Transverse colon (tissue), 4 donors: ENCODE measurements at regions not wholly inside any gene's neighbourhood (a gene's known extent, or its start where the extent isn't known, plus 50 kb on each side); places are given as distances from the start of the nearest gene placed in this dataset.

Experiments
- DNase-seq: peaks from one replicate; pipeline ENCODE4 v3.0.0-alpha.2; 2019
- H3K27ac ChIP-seq, 4 donors: fragments of 200-600 bp; sonication (generic); 2 replicates each; pipeline ENCODE4 v1.5.1; 2016 to 2018; ENCODE audit warnings: inconsistent platforms in 4 of 4
- H3K27me3 ChIP-seq: fragments of 200-600 bp; sonication (generic); 2 replicates; pipeline ENCODE4 v1.5.1; 2017; ENCODE audit warnings: inconsistent platforms
- H3K36me3 ChIP-seq, 4 donors: fragments of 200-600 bp; sonication (generic); 2 replicates each; pipeline ENCODE4 v1.5.1; 2017 to 2019; ENCODE audit warnings: inconsistent platforms in 4 of 4
- H3K4me1 ChIP-seq, 4 donors: fragments of 200-600 bp; sonication (generic); 2 replicates each; pipeline ENCODE4 v1.5.1; 2017 to 2020; ENCODE audit warnings: inconsistent platforms in 4 of 4
- H3K4me3 ChIP-seq, 4 donors: fragments of 200-600 bp; sonication (generic); 1 replicate in 1 of 4; 2 replicates in 3 of 4; pipeline versions ENCODE4 v1.5.1 to v1.6.1; 2017 to 2019; ENCODE audit warnings: inconsistent platforms in 4 of 4
- H3K9me3 ChIP-seq, 2 donors: fragments of 200-600 bp; sonication (generic); 2 replicates each; pipeline ENCODE4 v1.5.1; 2017 to 2019; ENCODE audit warnings: inconsistent platforms in 2 of 2
- EP300 ChIP-seq: sonication (generic); formaldehyde crosslinking; IDR thresholded peaks from one replicate; pipeline ENCODE4 v1.6.1; 2017; ENCODE audit warnings: antibody characterized with exemption, low read depth
- POLR2A ChIP-seq: fragments of 450-650 bp; IDR thresholded peaks from one replicate; pipeline ENCODE4 v1.6.1; 2016; ENCODE audit warnings: antibody characterized with exemption, mild to moderate bottlenecking, moderate library complexity
- POLR2AphosphoS5 ChIP-seq, 3 donors: sonication (generic); formaldehyde crosslinking; IDR thresholded peaks; one replicate each; pipeline ENCODE4 v1.6.1; 2016; ENCODE audit warnings: antibody characterized with exemption in 3 of 3
- WGBS, 2 donors: methylation state at CpG; one replicate each; pipeline ENCODE4 v1.1.5; 2018; ENCODE audit warnings: low coverage in 1 of 2; 5-methylcytosine and 5-hydroxymethylcytosine counted together
- in situ Hi-C, 4 donors: fragments of 200-750 bp; cut with MboI; loops; one replicate each; pipeline versions ENCODE4 v1.15.0 to v1.15.1; 2017; ENCODE audit warnings: low sequenced_read_pairs in 3 of 4, low pct_ligation_motif_present in 1 of 4, low pct_unique_long_range_greater_than_20kb in 1 of 4
- intact Hi-C: fragments of 100-400 bp; cut with DNase I; formaldehyde crosslinking; loops from one replicate; pipeline ENCODE4 v1.15.1; 2023; ENCODE audit warnings: low total_unique reads
- TF ChIP-seq, protein P1 (sequence below), 5 experiments: fragments of 200-600 bp in 3 of 5; fragments of 450-650 bp in 2 of 5; sonication (generic) in 3 of 5; IDR thresholded peaks; 1 replicate in 2 of 5; 2 replicates in 3 of 5; pipeline ENCODE4 v1.5.1; 2016 to 2017; ENCODE audit warnings: antibody characterized with exemption in 5 of 5, inconsistent platforms in 3 of 5, mild to moderate bottlenecking in 2 of 5, moderate library complexity in 1 of 5

- Histone ChIP-seq H3K36me3 (no peaks in the 10 kb centered on the region), H3K4me3 (no peak overlapping the region), H3K27me3 (no peaks in the 10 kb centered on the region), H3K27ac (no peak overlapping the region), H3K4me1 (no peaks in the 10 kb centered on the region), H3K9me3 (peaks cover 0 to 9% of the 10 kb centered on the region in 2 donors)
- 51 to 56% methylated on average over 2 of the region's 2 CpGs for WGBS, 2 donors
- intact Hi-C loops (no loop called here), in situ Hi-C loops (no loop called here)
- TF ChIP-seq POLR2AphosphoS5 (IDR thresholded peaks at IDR 0.05) (no peak), POLR2A (no peak), EP300 (no peak)
- TF ChIP-seq, protein P1, sequence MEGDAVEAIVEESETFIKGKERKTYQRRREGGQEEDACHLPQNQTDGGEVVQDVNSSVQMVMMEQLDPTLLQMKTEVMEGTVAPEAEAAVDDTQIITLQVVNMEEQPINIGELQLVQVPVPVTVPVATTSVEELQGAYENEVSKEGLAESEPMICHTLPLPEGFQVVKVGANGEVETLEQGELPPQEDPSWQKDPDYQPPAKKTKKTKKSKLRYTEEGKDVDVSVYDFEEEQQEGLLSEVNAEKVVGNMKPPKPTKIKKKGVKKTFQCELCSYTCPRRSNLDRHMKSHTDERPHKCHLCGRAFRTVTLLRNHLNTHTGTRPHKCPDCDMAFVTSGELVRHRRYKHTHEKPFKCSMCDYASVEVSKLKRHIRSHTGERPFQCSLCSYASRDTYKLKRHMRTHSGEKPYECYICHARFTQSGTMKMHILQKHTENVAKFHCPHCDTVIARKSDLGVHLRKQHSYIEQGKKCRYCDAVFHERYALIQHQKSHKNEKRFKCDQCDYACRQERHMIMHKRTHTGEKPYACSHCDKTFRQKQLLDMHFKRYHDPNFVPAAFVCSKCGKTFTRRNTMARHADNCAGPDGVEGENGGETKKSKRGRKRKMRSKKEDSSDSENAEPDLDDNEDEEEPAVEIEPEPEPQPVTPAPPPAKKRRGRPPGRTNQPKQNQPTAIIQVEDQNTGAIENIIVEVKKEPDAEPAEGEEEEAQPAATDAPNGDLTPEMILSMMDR (IDR thresholded peaks at IDR 0.05): no peak
- no peak for DNase-seq
Measured at GRCh38 chr13:56012644-56013043, 1128.1 kb upstream of the PRR20A start.

GRCh38 chr13:56015919-56016318 is 1124.8 kb upstream of the PRR20A start:
- no peaks in the 10 kb centered on the region for H3K36me3 ChIP-seq
- DNase-seq: no peak
- 50 to 100% methylated on average over 1 to 2 of the region's 2 CpGs for WGBS, 2 donors
- intact Hi-C loops (no loop called here), in situ Hi-C loops (no loop called here)
- no peak overlapping the region for H3K4me3 ChIP-seq
- TF ChIP-seq POLR2AphosphoS5 (IDR thresholded peaks at IDR 0.05) (no peak), EP300 (no peak), POLR2A (no peak)
- TF ChIP-seq, protein P1 (IDR thresholded peaks at IDR 0.05): no peak
- H3K27me3 ChIP-seq: no peaks in the 10 kb centered on the region
- no peaks in the 10 kb centered on the region for H3K4me1 ChIP-seq
- H3K9me3 ChIP-seq: peaks cover 0 to 9% of the 10 kb centered on the region in 2 donors
- no peak overlapping the region for H3K27ac ChIP-seq

- Histone ChIP-seq H3K27me3 (no peaks in the 10 kb centered on the region), H3K27ac (no peak overlapping the region), H3K36me3 (no peaks in the 10 kb centered on the region), H3K9me3 (no peaks in the 10 kb centered on the region), H3K4me3 (no peak overlapping the region), H3K4me1 (no peaks in the 10 kb centered on the region)
- TF ChIP-seq POLR2A (no peak), EP300 (no peak)
- no peak for DNase-seq
- in situ Hi-C loops: no loop called here
- intact Hi-C loops: no loop called here
- 98% methylated on average over 3 of the region's 5 CpGs; no CpG with 5 or more reads in 1 of the 2 donors for WGBS, 2 donors
Measured at GRCh38 chr13:56019606-56020005, 1121.1 kb upstream of the PRR20A start.

DNA sequence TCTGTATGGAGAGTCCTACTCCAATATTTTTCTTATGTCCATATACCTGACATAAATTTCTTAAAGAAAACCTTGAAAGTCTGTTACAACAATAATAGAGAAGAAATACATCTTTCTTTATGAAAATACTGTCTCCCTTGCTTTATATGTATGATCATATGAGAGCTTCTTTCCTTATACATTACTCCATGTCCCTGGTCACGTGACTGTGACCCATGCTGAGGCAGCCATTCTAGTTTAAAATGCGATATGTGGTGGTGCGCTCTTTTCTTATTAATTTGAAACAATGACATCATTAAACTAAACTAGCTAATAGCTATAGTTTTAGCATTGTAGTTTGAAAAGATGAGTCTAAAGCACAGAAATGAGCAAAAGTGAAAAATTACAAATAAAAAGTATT is 1120.3 kb upstream of the PRR20A start:
- TF ChIP-seq EP300 (no peak), POLR2A (no peak), POLR2AphosphoS5 (IDR thresholded peaks at IDR 0.05) (no peak)
- TF ChIP-seq, protein P1 (IDR thresholded peaks at IDR 0.05): no peak
- in situ Hi-C loops: no loop called here
- DNase-seq: no peak
- intact Hi-C loops: no loop called here
- H3K4me3 ChIP-seq: no peak overlapping the region
- H3K9me3 ChIP-seq: no peaks in the 10 kb centered on the region
- 62 to 81% methylated on average over 2 to 3 of the region's 3 CpGs for WGBS, 2 donors
- H3K4me1 ChIP-seq: no peaks in the 10 kb centered on the region
- no peaks in the 10 kb centered on the region for H3K36me3 ChIP-seq
- H3K27me3 ChIP-seq: no peaks in the 10 kb centered on the region
- no peak overlapping the region for H3K27ac ChIP-seq

GRCh38 chr13:56039992-56040391 is 1100.7 kb upstream of the PRR20A start:
- no peak for DNase-seq
- intact Hi-C loops (no loop called here), in situ Hi-C loops (no loop called here)
- no peak overlapping the region for H3K27ac ChIP-seq
- no peak overlapping the region for H3K4me3 ChIP-seq
- WGBS, 2 donors: 75 to 88% methylated on average over 2 to 8 of the region's 8 CpGs
- TF ChIP-seq POLR2A (no peak), EP300 (no peak), POLR2AphosphoS5 (IDR thresholded peaks at IDR 0.05) (no peak)
- TF ChIP-seq, protein P1 (IDR thresholded peaks at IDR 0.05): no peak
- no peaks in the 10 kb centered on the region for H3K36me3 ChIP-seq
- no peaks in the 10 kb centered on the region for H3K9me3 ChIP-seq
- no peaks in the 10 kb centered on the region for H3K4me1 ChIP-seq
- no peaks in the 10 kb centered on the region for H3K27me3 ChIP-seq
